Liver (tissue), 3 donors: ENCODE measurements at regions not wholly inside any gene's neighbourhood (a gene's known extent, or its start where the extent isn't known, plus 50 kb on each side); places are given as distances from the start of the nearest gene placed in this dataset.

ENCODE experiments used
- ATF3 ChIP-seq: IDR thresholded peaks from 2 replicates; pipeline ENCODE4 v1.6.1; 2016; ENCODE audit warnings: antibody characterized with exemption
- JUND ChIP-seq, 2 donors: IDR thresholded peaks; 2 replicates each; pipeline ENCODE4 v1.6.1; 2016; ENCODE audit warnings: antibody characterized with exemption in 2 of 2
- RAD21 ChIP-seq, 2 donors: IDR thresholded peaks; 2 replicates each; pipeline ENCODE4 v1.6.1; 2016; ENCODE audit warnings: antibody characterized with exemption in 2 of 2, mild to moderate bottlenecking in 2 of 2
- SP1 ChIP-seq: IDR thresholded peaks from 2 replicates; pipeline ENCODE4 v1.6.1; 2018; ENCODE audit warnings: antibody characterized with exemption, mild to moderate bottlenecking
- YY1 ChIP-seq: IDR thresholded peaks from 2 replicates; pipeline ENCODE4 v1.6.1; 2016; ENCODE audit warnings: antibody characterized with exemption, mild to moderate bottlenecking
- TF ChIP-seq, protein P1 (sequence below): fragments of 150-350 bp; IDR thresholded peaks from 2 replicates; pipeline ENCODE4 v1.5.1; 2017; ENCODE audit warnings: improper control_type of control experiment, low read depth, low read length; ENCODE audit not compliant: missing input control
- donor health status: healthy.
- donor health status: healthy.

- no peak for TF ChIP-seq RAD21 (IDR thresholded peaks at IDR 0.05)
- TF ChIP-seq, protein P1, sequence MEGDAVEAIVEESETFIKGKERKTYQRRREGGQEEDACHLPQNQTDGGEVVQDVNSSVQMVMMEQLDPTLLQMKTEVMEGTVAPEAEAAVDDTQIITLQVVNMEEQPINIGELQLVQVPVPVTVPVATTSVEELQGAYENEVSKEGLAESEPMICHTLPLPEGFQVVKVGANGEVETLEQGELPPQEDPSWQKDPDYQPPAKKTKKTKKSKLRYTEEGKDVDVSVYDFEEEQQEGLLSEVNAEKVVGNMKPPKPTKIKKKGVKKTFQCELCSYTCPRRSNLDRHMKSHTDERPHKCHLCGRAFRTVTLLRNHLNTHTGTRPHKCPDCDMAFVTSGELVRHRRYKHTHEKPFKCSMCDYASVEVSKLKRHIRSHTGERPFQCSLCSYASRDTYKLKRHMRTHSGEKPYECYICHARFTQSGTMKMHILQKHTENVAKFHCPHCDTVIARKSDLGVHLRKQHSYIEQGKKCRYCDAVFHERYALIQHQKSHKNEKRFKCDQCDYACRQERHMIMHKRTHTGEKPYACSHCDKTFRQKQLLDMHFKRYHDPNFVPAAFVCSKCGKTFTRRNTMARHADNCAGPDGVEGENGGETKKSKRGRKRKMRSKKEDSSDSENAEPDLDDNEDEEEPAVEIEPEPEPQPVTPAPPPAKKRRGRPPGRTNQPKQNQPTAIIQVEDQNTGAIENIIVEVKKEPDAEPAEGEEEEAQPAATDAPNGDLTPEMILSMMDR: no peak
- no peak for TF ChIP-seq JUND (IDR thresholded peaks at IDR 0.05)
- TF ChIP-seq SP1: no peak
- no peak for TF ChIP-seq ATF3
- no peak for TF ChIP-seq YY1
Observed at GRCh38 chr5:13187186-13187585, 757.3 kb downstream of the DNAH5 start.
